GM18907 (cell line): ENCODE measurements at regions not wholly inside any gene's neighbourhood (a gene's known extent, or its start where the extent isn't known, plus 50 kb on each side); places are given as distances from the start of the nearest gene placed in this dataset.

Experiments used
- ATAC-seq: cut with Tn5 transposase; IDR thresholded peaks from one replicate; pipeline ENCODE4 v1.9.1; 2021; ENCODE audit warnings: mild to moderate bottlenecking, moderate library complexity; ENCODE audit not compliant: unreplicated experiment

DNA sequence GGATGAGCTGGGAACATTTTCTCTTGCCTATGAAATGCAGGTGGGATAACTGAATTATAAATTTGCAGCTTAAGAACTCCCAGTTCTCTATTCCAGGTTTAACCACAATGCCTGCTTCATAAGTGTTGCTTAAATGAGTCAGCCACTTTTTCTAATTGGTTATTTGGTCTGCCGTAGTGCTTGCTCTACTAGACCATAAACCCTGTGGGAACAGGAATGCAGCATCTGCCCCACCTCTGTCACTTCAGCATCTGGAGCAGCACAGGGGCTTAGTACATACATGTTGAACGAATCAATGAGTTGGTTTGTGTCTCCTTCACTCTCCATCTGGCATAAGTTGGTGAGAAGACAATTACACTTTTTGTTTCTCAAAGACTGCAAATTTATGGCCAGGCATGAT lies 95.2 kb upstream of the PTER start:
- ATAC-seq, result no peak

GRCh38 chr10:16348891-16349290 lies 87.9 kb upstream of the PTER start:
- no peak for ATAC-seq

- ATAC-seq, result no peak
Observed at GRCh38 chr10:16352146-16352545, 84.7 kb upstream of the PTER start.

- ATAC-seq, result no peak
Observed at GRCh38 chr10:16360001-16360400, 76.8 kb upstream of the PTER start.

DNA sequence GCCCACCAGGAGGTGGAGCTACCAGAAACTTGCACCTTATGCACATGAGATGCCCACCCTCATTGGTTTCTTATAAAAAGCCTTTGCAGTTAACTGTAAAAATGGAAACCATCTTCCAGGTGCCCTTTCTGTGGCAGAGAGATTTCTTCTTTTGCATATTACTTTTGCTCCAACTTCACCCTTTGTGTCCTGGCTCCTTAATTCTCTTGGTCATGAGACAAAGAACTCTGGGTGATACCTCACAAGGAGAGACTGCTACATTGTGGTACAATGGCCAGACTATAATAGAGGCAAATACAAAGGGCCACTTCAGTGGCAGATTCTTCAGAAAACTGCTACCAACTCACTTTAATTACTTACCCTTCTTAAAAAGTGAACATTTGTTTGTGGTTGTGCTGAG lies 76.4 kb upstream of the PTER start:
- no peak for ATAC-seq

DNA sequence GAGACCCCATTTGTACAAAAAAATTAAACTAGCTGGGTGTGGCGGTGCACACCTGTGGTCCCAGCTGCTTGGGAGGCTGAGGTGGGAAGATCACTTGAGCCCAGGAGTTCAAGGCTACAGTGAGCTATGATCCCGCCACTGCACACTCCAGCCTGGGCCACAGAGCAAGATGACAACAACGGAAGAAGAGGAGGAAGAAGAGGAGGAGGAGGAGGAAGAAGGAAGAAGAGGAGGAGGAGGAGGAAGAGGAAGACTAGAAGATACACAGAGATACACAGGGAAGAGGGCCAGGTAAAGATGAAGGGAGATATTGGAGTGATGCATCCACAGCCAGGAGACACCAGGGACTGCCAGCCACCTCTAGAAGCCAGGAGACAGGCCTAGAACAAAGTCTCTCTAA lies 75.7 kb upstream of the PTER start:
- no peak for ATAC-seq

DNA sequence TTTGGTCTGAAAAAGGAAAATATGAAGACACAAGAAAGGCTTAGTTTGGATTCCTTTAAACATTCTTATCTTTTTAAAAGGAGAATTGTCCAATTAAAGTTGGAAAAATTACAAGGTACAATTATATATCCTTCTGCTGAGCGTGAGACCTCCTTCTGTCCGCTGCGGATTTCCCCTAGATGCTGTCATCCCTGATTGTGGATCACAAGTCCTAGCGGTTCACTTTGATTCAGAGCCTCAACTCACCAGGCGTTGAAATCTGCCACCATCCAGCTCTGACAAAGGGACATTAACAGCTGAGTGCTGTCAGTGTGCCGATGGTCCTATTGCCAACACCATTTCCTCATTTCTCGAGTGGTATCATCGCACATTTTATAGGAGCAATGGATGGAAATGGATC lies 73.1 kb upstream of the PTER start:
- ATAC-seq, result no peak

DNA sequence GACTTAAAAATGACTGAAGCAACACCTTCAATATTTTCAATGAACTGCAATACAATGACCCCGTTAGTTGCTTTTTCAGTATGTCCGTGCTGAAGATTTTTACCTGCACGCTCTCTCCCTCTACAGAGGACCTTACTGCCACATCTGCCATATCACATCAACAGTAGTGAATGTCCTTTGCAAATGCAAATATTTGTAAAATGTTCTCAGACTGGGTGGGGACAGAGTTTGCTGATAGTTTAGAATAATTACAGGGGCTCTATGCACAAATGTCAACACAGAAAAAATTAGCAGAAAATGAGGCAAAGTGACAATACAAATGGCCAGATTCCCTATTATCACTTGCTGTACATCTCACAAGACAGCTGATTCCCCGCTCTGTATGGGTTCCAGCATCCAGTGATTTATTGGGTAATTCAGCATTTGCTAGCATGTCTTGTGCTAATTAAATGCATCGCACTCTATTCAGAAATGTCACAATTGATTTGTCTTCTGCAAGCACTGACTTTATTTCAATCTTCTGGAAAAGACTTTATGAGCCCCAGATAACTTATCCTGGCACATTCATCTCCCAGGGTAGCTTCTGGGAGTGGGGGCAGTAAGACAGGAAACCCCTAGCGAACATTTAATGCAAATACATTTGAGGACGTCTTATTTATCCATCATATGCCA lies 69.1 kb upstream of the PTER start:
- ATAC-seq, result no peak

GRCh38 chr10:16381083-16381482 lies 55.7 kb upstream of the PTER start:
- peak; percentile 95 for ATAC-seq

DNA sequence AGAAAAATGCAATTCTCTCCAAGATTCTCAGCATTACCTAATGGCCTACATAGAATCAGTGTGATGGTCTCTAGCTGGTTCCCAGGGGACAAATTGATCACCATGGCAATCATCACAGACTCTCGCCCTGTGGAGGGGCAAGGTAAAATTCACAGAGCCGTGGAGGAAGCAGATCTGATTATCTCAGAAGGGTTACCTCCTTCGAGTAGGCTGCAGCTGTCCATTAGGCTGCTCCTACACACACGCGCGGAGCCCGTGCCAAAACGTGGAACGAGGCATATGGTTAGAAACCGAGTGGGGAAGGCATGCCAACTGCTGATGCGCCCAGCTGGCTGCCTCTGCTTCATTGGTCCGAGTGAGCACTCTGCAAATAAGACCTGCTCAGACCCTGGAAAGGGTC lies 52.8 kb upstream of the PTER start:
- no peak for ATAC-seq

DNA sequence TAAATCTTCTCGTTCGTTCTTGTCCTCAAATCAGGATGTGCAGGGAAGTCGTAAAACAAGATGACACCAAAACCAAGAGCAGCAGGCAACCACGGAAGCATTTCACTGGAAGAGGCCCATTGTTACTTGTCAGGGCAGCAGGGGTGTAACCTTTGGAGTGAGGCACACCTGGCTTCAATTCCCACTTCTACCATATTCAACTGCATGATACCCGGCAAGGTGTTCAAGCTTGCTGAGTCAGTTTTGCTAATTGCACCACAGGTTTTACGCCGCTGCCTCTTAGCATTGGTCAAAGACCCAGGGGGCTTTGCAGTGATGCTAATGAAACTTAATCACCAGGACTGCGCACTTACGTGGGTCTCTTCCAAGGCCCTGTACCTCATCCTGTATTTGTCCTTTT lies 50.0 kb upstream of the PTER start:
- no peak for ATAC-seq
